Neutrophil (primary cell): ENCODE measurements at regions not wholly inside any gene's neighbourhood (a gene's known extent, or its start where the extent isn't known, plus 50 kb on each side); places are given as distances from the start of the nearest gene placed in this dataset.

Experiments
- H3K27ac ChIP-seq: fragments of 200-600 bp; sonication (generic); 2 replicates; pipeline ENCODE4 v1.5.1; 2016; ENCODE audit warnings: mild to moderate bottlenecking, moderate library complexity
- H3K27me3 ChIP-seq: fragments of 200-600 bp; sonication (generic); 2 replicates; pipeline ENCODE4 v1.6.0; 2016; ENCODE audit warnings: mild to moderate bottlenecking
- H3K36me3 ChIP-seq: fragments of 200-600 bp; sonication (generic); 2 replicates; pipeline ENCODE4 v1.5.1; 2017
- H3K4me1 ChIP-seq, 2 experiments: fragments of 200-600 bp in 1 of 2; sonication (generic) in 1 of 2; 1 replicate in 1 of 2; 2 replicates in 1 of 2; pipeline versions ENCODE4 v1.5.1 to v1.6.1; 2013 to 2016; ENCODE audit warnings: low read depth in 1 of 2, low read length in 1 of 2, mild to moderate bottlenecking in 1 of 2, moderate library complexity in 1 of 2; ENCODE audit not compliant: control insufficient read depth in 1 of 2, insufficient read depth in 1 of 2
- H3K4me3 ChIP-seq, 2 experiments: fragments of 200-600 bp in 1 of 2; sonication (generic) in 1 of 2; 1 replicate in 1 of 2; 2 replicates in 1 of 2; pipeline ENCODE4 v1.5.1; 2013 to 2016; ENCODE audit warnings: low read depth in 1 of 2, low read length in 1 of 2, mild to moderate bottlenecking in 1 of 2, moderate library complexity in 1 of 2
- H3K9me3 ChIP-seq: fragments of 200-600 bp; sonication (generic); 2 replicates; pipeline ENCODE4 v1.5.1; 2016
- TF ChIP-seq, protein P1 (sequence below): fragments of 200-600 bp; sonication (generic); IDR thresholded peaks from 2 replicates; pipeline ENCODE4 v1.5.1; 2016; ENCODE audit warnings: antibody characterized with exemption

DNA sequence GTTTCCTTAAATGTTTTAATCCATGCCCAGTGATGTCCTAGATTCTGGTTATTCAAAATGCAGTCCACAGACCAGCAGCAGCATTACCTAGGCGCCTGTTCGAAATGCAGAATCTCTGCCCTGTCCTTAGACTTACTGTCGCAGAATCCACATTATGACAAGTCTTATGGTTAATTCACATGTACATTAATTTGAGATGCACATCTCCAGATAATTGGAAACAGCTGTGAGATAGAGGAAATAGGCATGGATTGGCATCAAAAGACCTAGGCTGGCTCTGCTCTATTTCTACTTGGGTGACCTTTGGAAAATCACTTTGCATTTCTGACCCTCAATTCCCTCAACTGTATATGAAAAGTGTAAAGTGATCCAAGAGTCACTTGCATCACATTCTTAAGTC is 700.7 kb downstream of the DIAPH3 start:
- Histone ChIP-seq H3K9me3 (no peaks in the 10 kb centered on the region), H3K4me3 (no peak overlapping the region), H3K27me3 (no peaks in the 10 kb centered on the region), H3K36me3 (no peaks in the 10 kb centered on the region), H3K4me1 (no peaks in the 10 kb centered on the region), H3K27ac (no peak overlapping the region)
- TF ChIP-seq, protein P1, sequence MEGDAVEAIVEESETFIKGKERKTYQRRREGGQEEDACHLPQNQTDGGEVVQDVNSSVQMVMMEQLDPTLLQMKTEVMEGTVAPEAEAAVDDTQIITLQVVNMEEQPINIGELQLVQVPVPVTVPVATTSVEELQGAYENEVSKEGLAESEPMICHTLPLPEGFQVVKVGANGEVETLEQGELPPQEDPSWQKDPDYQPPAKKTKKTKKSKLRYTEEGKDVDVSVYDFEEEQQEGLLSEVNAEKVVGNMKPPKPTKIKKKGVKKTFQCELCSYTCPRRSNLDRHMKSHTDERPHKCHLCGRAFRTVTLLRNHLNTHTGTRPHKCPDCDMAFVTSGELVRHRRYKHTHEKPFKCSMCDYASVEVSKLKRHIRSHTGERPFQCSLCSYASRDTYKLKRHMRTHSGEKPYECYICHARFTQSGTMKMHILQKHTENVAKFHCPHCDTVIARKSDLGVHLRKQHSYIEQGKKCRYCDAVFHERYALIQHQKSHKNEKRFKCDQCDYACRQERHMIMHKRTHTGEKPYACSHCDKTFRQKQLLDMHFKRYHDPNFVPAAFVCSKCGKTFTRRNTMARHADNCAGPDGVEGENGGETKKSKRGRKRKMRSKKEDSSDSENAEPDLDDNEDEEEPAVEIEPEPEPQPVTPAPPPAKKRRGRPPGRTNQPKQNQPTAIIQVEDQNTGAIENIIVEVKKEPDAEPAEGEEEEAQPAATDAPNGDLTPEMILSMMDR = no peak

DNA sequence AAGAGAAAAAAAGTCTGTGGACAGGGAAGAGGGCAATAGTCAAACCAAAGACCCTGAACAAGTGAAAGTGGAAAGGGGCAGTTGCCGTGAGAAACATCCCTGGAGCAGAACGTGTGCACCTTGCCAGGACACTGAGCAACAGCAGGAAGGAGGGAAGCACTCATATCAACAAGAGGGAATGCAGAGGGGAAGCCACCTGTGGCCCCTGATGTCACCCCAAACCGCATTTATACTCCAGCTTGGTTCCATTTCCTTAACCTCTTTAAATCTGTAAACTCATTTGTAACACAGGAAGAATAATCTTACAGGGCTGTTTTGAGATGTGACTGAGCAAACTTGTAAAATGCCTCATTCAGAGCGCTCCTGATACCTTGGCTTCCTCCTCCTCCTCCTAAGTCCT is 698.8 kb downstream of the DIAPH3 start:
- TF ChIP-seq, protein P1 = no peak
- Histone ChIP-seq H3K27ac (no peak overlapping the region), H3K4me1 (no peaks in the 10 kb centered on the region), H3K9me3 (no peaks in the 10 kb centered on the region), H3K4me3 (no peak overlapping the region), H3K27me3 (no peaks in the 10 kb centered on the region), H3K36me3 (no peaks in the 10 kb centered on the region)

DNA sequence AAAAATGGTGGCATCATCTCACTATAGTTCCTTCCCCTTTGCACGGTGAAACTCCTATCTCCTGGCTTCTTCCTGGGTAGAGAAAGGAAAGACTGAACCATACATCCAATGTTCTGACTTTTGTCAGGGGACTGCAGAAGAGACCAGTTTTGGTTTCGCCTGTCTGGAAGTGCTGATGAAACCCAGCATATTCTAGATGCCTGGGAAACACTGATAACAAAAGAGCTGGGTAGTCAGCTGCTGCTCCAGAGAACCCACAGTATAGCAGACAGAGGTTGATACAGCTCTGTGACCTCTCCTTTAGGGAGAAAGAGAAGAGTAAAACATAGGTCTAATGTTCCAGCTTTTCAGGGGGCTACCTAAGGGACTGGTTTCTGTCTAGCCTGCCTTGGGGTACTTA is 695.3 kb downstream of the DIAPH3 start:
- H3K9me3 ChIP-seq = no peaks in the 10 kb centered on the region
- no peak overlapping the region for H3K4me3 ChIP-seq
- no peak overlapping the region for H3K27ac ChIP-seq
- TF ChIP-seq, protein P1 = no peak
- no peaks in the 10 kb centered on the region for H3K27me3 ChIP-seq
- H3K4me1 ChIP-seq = no peaks in the 10 kb centered on the region
- no peaks in the 10 kb centered on the region for H3K36me3 ChIP-seq

DNA sequence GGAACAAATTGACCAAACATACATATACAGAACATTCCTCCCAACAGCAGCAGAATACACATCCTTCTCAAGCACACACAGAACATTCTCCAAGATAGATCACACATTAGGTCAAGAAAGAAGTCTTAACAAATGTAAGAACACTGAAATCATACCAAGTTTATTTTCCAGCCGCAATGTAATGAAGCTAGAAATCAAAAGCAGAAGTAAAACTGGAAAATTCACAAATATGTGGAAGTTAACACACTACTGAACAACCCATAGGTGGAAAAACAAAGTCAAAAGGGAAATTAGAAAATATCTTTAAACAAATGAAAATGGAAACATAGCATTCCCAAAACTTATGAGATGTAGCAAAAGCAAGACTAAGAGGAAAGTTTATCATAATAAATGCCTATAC is 692.6 kb downstream of the DIAPH3 start:
- H3K4me1 ChIP-seq = no peaks in the 10 kb centered on the region
- H3K27me3 ChIP-seq = no peaks in the 10 kb centered on the region
- H3K4me3 ChIP-seq = no peak overlapping the region
- TF ChIP-seq, protein P1 = no peak
- H3K27ac ChIP-seq = no peak overlapping the region
- H3K36me3 ChIP-seq = no peaks in the 10 kb centered on the region
- H3K9me3 ChIP-seq = no peaks in the 10 kb centered on the region

DNA sequence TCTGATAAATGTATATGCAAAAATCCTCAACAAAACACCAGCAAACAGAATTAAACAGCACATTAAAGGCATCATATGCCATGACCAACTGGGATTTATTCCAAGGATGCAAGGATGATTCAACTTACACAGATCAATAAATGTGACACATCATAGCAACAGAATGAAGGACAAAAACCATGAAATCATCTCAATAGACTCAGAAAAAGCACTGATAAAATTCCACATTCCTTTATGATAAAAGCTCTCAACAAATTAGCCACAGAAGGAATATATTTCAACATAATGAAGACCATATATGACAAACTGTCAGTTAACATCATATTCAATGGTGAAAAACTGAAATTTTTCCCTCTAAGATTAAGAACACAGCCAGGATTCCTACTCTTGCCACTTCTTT is 691.6 kb downstream of the DIAPH3 start:
- TF ChIP-seq, protein P1 = no peak
- Histone ChIP-seq H3K27ac (no peak overlapping the region), H3K9me3 (no peaks in the 10 kb centered on the region), H3K27me3 (no peaks in the 10 kb centered on the region), H3K36me3 (no peaks in the 10 kb centered on the region), H3K4me1 (no peaks in the 10 kb centered on the region), H3K4me3 (no peak overlapping the region)

DNA sequence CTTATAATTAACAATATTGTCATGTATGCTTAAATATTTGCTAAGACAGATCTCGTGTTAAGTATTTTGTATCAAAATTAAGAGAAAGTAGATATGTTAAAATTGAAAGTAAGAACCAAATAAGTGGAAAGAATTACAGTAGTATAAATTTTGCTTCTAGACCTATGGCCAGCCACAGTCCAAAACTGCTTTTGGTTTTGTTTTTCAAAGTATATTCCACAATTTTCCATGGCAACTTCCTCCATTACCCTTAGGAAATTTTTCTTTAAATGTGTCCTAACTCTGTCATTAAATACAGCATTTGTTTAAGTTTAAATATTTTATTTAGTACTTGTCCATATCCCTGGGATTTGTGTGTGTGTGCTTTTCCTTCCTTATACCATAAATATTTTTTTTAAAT is 689.0 kb downstream of the DIAPH3 start:
- Histone ChIP-seq H3K9me3 (no peaks in the 10 kb centered on the region), H3K27me3 (no peaks in the 10 kb centered on the region), H3K36me3 (no peaks in the 10 kb centered on the region), H3K27ac (no peak overlapping the region), H3K4me1 (no peaks in the 10 kb centered on the region), H3K4me3 (no peak overlapping the region)
- TF ChIP-seq, protein P1 = no peak
